ENCODE measurements at regions not wholly inside any gene's neighbourhood (a gene's known extent, or its start where the extent isn't known, plus 50 kb on each side); places are given as distances from the start of the nearest gene placed in this dataset.

DNA sequence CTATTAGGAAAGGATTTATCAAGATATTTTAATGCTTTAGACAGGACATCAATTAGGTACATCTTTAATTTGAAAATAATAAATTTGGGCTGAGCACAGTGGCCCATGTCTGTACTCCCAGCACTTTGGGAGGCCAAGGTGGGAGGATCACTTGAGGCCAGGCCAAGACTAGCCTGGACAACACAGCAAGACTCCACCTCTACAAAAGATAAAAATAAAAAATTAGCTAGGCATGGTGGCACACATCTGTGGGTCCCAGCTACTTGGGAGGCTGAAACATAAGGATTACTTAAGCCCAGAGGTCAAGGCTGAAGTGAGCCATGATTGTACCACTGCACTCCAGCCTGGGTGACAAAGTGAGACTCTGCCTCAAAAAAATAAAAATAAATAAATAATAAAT is 59.6 kb upstream of the IRF2 start:
- Histone ChIP-seq H3K9me3 (ENCODE audit: control insufficient read depth, insufficient read depth, low read length) (no peaks in the 10 kb centered on the region), H3K27me3 (ENCODE audit: control insufficient read depth, insufficient read depth, low read length) (no peaks in the 10 kb centered on the region), H3K4me3 (ENCODE audit: low read depth, low read length) (no peak overlapping the region), H3K27ac (ENCODE audit: low read depth, low read length) (no peak overlapping the region)
- ChIA-PET CTCF (interaction anchor here (3.1 to 4.1 kb wide), 2 partner anchors 269 to 270 kb away, joined by 16 to 55 read pairs; no protein-coding TSS in a partner anchor), POLR2A (no interaction called here)
- DNase-seq (ENCODE audit: low read depth, low spot score): no peak
- TF ChIP-seq, protein P1, sequence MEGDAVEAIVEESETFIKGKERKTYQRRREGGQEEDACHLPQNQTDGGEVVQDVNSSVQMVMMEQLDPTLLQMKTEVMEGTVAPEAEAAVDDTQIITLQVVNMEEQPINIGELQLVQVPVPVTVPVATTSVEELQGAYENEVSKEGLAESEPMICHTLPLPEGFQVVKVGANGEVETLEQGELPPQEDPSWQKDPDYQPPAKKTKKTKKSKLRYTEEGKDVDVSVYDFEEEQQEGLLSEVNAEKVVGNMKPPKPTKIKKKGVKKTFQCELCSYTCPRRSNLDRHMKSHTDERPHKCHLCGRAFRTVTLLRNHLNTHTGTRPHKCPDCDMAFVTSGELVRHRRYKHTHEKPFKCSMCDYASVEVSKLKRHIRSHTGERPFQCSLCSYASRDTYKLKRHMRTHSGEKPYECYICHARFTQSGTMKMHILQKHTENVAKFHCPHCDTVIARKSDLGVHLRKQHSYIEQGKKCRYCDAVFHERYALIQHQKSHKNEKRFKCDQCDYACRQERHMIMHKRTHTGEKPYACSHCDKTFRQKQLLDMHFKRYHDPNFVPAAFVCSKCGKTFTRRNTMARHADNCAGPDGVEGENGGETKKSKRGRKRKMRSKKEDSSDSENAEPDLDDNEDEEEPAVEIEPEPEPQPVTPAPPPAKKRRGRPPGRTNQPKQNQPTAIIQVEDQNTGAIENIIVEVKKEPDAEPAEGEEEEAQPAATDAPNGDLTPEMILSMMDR (IDR thresholded peaks at IDR 0.05; ENCODE audit: low read depth, low read length): no peak

DNA sequence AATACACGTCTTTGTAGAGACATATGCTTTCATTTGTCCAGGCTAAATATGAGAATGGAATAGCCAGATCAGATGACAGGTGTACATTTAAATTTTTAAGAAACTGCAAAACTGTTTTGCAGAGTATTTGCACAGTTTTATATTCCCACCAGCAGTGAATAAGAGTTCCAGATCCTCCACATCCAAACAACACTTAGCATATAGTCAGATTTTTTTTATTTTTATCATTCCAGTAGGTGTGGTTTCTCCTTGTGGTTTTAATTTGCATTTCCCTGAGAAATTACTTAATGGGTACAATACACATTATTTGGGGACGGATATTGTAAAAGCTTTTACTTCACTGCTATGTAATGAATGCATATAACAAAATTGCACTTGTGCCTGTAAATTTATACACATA is 56.7 kb upstream of the IRF2 start:
- Histone ChIP-seq H3K9me3 (ENCODE audit: control insufficient read depth, insufficient read depth, low read length) (no peaks in the 10 kb centered on the region; the same call in 1 of the 2 replicates), H3K27me3 (ENCODE audit: control insufficient read depth, insufficient read depth, low read length) (no peaks in the 10 kb centered on the region), H3K4me3 (ENCODE audit: low read depth, low read length) (no peak overlapping the region), H3K27ac (ENCODE audit: low read depth, low read length) (no peak overlapping the region)
- CTCF ChIA-PET: interaction anchor here (3.1 kb wide), 1 partner anchor 267 kb away, joined by 16 read pairs; no protein-coding TSS in a partner anchor
- TF ChIP-seq, protein P1 (IDR thresholded peaks at IDR 0.05; ENCODE audit: low read depth, low read length): no peak
- POLR2A ChIA-PET: no interaction called here
- no peak for DNase-seq (ENCODE audit: low read depth, low spot score)

DNA sequence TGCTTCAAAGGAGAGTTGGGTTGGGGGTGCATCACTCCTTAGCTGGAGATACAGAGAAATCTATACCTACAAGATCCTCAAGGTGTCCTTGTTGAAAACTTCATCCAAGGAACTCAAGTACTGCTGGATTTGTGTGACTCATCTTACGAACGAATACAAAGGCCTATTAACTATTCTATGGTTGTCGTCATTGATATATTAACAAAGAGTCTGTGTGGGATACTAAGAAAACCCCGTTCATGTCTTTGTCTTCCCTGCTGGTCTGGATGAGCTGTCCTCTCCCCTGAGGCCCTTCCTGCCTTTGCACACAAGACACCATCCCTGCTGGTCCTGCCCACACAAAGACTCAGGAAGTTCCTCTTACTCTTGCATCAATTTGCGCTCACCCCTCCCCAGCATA is 54.9 kb upstream of the IRF2 start:
- TF ChIP-seq, protein P1 (IDR thresholded peaks at IDR 0.05; ENCODE audit: low read depth, low read length): no peak
- ChIA-PET POLR2A (no interaction called here), CTCF (no interaction called here)
- Histone ChIP-seq H3K27ac (ENCODE audit: low read depth, low read length) (no peak overlapping the region), H3K4me3 (ENCODE audit: low read depth, low read length) (no peak overlapping the region), H3K27me3 (ENCODE audit: control insufficient read depth, insufficient read depth, low read length) (no peaks in the 10 kb centered on the region), H3K9me3 (ENCODE audit: control insufficient read depth, insufficient read depth, low read length) (no peaks in the 10 kb centered on the region; the same call in 1 of the 2 replicates)
- DNase-seq (ENCODE audit: low read depth, low spot score): no peak

DNA sequence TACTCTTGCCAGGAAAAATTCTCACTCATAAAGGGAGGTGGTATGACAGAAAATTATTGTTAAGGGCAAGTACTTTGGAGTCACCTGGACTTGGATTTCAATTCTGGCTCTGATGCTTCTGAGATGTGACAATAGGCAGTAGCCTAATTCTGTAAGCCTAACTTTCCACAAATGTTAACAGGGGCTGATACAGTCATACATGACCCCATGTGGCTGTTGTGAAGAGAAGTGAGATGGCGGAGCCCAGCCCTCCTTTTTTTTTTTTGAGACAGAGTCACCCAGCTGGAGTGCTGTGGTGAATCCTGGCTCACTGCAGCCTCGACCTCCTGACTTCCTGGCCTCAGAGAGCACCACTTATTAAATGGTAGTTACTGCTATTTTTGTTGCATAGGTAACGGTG is 54.4 kb upstream of the IRF2 start:
- H3K4me3 ChIP-seq (ENCODE audit: low read depth, low read length): no peak overlapping the region
- H3K27ac ChIP-seq (ENCODE audit: low read depth, low read length): no peak overlapping the region
- POLR2A ChIA-PET: no interaction called here
- TF ChIP-seq, protein P1 (IDR thresholded peaks at IDR 0.05; ENCODE audit: low read depth, low read length): no peak
- H3K9me3 ChIP-seq (ENCODE audit: control insufficient read depth, insufficient read depth, low read length): no peaks in the 10 kb centered on the region; the same call in 1 of the 2 replicates
- DNase-seq (ENCODE audit: low read depth, low spot score): no peak
- CTCF ChIA-PET: no interaction called here
- no peaks in the 10 kb centered on the region for H3K27me3 ChIP-seq (ENCODE audit: control insufficient read depth, insufficient read depth, low read length)

DNA sequence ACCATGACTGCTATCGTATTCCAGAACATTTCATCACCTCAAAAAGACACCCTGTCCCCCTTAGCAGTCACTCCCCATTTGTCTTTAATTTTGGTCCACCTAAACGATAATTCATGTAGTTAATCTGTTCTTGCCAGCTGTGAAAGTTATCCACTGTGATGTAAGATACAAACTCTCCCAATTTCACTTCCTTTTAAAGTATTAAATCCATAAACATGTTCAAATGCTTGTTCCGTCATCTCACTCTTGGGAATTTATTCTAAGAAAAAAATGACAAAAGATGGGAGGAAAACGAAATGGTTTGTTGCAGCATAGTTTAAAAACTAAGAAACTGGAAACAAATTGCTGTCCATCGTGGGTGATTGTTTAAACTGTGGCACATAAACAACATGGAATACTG is 53.7 kb upstream of the IRF2 start:
- DNase-seq (ENCODE audit: low read depth, low spot score): no peak
- TF ChIP-seq, protein P1 (IDR thresholded peaks at IDR 0.05; ENCODE audit: low read depth, low read length): no peak
- ChIA-PET CTCF (no interaction called here), POLR2A (no interaction called here)
- Histone ChIP-seq H3K4me3 (ENCODE audit: low read depth, low read length) (no peak overlapping the region), H3K27ac (ENCODE audit: low read depth, low read length) (no peak overlapping the region), H3K27me3 (ENCODE audit: control insufficient read depth, insufficient read depth, low read length) (no peaks in the 10 kb centered on the region), H3K9me3 (ENCODE audit: control insufficient read depth, insufficient read depth, low read length) (no peaks in the 10 kb centered on the region; the same call in 1 of the 2 replicates)

Measured in AG04450 (cell line).